ENCODE measurements at regions not wholly inside any gene's neighbourhood (a gene's known extent, or its start where the extent isn't known, plus 50 kb on each side); places are given as distances from the start of the nearest gene placed in this dataset.
"Not testable (repeated sequence)": the region's sequence is repeated elsewhere in the genome, so short reads cannot be mapped to it uniquely, and the experiment has no call there.

DNA sequence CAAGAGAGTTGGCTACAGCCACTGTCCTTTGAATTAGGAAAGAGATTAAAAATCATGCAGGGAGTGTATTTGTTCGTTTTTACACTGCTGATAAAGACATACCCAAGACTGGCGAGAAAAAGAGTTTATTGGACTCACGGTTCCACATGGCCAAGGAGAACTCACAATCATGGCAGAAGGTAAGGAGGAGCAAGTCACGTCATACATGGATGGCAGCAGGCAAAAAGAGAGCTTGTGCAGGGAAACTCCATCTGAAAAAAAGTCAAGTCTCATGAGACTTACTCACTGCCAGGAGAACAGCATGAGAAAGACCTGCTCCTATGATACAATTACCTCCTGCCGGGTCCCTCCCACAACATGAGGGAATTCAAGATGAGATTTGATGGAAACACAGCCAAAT, 1595.2 kb downstream of the KCNT2 start:
- DNase-seq, result no peak

DNA sequence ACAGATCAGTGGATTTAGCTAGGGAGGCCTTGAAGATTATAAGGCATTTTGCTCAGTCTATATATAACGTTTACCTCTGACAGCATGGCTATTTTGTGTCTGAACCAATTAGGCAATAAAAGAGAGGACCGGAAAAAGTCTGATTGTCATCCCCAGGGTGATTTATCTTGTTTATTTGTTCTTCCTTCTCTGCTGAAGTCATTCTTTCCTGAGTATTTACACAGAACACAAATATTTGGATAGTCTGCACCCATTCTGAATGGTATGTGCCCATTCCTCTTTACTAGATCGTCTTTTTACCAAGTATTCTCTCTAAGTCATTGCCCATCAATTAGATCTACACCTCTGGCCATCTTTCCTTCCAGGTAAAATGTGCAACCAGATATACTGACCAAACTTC, 1602.9 kb downstream of the KCNT2 start:
- no peak for DNase-seq

DNA sequence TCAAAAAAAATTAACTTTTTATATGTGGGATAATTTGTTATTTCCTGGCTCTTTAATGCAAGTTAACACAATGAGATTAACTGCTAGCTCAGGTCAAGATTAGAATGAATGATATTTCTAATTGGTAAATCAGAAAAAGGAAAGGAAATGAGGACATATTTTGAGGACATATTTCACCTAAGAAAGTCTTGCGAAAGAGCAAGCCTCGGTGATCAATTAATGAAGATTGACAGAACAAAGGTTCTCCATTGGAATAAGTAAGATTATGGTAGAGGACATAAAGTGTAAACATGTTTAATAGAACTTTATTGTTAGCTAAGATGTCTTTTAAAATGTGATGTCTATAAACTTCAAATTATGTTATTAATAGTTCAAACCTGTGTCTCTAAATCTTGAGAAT, 1617.8 kb downstream of the KCNT2 start:
- no peak for DNase-seq

DNA sequence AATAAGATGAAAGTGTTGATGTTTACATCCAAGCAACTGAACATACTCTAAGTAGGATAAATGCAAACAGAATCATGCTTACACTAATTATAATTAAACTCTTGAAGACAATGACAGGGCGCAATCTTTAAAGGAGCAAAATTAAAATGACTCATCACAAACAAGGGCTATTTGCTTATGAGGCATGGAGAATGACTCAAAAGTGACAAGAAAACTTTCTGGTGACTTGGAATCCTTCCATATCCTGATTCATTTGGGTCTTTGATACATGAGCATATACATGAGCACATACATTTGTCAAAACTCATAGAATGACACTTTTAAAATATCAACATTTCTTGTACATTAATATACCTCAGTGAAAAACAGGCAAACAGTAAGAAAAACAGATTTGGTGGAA, 1632.3 kb downstream of the KCNT2 start:
- no peak for DNase-seq

DNA sequence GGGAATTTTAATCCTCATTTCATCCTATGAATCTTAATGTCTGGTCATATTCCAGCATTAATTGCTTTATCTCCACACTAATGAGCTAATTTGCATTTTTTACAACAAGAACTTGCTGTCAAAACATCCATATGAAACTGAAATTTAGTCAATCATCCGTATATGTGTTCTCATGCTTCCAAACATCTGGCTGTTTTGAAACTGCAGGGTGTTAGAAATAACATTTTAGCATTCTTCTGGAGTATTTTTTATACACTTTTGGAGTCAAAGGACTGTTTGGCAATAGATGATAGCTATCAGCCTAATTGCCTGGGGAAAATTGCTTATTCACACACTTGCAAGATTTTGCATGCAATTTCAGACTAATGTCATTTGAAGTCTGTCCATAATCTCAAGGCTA, 1639.3 kb downstream of the KCNT2 start:
- no peak for DNase-seq

DNA sequence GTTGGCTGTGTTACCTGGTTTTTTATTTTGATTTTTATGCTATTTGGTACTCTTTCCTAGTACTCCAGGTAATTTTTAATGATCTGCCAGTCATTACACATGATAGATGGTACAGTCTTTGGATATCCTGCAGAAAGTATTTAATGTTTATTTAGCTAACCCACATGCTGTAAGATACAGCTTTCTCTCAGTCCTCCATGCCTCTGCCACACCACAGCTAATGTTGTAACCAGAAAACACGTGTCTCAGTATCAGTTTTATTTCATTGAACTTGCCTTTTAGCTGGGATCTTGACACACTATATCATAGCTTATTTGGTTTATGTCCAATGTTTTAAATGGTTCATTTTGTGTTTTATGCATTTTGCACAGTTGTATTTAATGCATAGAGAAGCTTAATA, 1648.4 kb downstream of the KCNT2 start:
- no peak for DNase-seq

DNA sequence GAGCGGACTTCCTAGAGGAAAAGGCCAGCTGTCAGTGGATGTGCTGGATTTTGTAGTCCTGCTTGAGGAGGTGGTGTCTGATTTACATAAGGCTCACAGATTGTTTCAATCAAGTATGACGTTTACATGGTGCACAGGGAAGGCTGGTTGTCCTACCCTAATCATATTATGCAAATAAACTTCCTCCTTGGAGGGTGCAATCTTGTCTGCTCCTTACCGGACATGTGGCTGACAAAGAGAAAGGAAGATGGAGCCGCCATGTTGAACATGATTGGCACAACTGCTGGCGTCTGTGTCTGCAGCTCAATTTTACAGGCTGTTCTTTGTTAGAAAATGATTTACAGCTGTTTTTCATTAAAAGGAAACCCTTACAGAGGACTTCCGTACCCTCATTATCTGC, 1656.1 kb downstream of the KCNT2 start:
- no peak for DNase-seq

DNA sequence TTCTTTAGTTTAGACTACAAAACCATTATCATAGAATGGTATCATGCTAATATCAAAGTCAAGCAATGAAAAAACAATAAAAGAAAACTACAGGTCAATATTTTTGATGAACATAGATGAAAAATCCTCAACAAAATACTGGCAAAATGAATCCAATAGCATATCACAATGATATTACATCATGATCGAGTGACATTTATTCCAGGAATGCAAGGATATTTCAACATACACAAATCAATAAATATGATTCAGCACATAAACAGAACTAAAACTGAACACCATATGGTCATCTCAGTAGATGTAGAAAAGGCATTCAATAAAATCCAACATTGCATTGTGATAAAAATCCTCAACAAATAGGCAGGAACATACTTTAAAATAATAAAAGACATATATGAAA, 1657.7 kb downstream of the KCNT2 start:
- DNase-seq, result no peak

DNA sequence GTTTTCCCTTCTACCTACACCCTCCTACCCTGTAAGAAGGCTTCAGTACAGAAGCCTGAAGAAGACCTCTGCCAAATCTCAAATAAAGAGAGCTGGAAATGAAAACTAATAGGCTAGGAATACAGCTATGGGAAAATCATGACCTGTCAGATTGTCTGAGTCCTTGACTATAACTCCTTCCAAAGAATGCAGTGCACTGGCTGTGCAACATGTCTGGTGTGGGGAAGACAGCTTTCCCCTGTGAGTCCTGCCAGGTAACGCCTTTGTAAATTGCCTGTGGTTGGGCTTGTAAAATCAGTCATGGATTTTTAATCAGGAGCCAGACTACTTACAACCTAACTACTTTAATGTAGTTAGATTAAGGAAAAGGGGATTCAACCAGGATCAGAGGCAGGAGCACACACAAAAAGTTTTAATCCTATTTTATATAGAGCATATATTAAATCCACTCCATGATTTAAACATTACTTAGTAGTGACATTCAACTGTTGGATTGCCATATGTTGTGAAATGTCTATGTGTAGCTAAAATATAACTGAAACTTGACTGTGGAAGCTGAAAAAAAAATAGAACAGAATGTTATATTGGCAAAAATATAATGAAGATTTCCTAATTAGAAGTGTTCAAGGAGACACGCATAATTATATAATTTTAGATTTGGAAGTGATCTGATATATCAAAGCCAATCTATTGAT, 1667.8 kb downstream of the KCNT2 start:
- no peak for DNase-seq

DNA sequence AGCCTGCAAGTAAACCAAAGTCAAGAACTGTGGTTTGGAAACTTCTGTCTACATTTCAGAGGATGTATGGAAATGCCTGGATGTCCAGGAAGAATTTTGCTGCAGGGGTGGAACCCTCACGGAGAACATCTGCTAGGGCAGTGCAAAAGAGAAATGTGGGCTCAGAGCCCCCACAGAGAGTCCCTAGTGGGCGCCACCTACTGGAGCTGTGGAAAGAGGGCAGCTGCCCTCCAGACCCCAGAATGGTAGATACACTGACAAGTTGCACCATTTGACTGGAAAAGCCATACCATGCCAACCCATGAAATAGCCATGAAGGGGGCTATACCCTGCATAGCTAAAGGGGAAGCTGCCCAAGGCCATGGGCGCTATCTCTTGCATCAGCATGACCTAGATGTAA, 1672.4 kb downstream of the KCNT2 start:
- no peak for DNase-seq

DNA sequence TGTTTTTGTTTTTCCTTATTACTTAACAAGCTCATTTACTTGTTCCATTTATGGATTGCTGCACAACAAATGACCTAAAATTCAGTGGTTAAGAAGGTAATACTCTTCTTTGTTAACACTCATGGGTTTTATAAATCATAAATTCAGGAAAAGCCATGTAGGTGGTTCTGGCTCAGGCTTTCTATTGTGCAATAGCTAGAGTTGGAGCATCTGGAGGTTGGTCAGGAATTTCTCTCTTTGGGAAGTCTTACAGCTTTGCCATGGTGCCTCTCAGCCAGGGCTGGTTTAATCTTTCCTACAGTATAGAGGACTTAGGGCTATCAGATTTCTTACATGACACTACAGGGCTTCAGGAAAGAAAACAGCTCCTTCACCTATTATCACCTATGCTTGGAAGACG, 1677.1 kb downstream of the KCNT2 start:
- no peak for DNase-seq

DNA sequence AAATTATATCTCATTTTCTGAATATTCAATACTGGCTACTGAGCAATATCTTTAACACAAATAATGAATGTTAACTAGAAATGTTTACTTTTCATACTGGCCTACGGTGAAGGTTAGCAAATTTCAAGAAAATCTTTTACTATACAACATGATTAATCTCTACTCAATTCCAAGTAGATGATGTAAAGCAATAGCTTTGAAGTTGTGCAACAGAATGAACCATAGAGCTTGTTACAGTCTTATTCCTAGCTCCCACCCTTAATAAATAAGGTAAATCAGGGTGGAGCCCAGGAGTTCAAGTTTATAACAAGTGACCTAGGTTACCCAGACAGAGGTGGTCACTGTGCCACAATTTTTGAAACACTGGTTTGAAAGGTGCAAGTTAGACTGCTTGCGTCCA, 1678.1 kb downstream of the KCNT2 start:
- no peak for DNase-seq

DNA sequence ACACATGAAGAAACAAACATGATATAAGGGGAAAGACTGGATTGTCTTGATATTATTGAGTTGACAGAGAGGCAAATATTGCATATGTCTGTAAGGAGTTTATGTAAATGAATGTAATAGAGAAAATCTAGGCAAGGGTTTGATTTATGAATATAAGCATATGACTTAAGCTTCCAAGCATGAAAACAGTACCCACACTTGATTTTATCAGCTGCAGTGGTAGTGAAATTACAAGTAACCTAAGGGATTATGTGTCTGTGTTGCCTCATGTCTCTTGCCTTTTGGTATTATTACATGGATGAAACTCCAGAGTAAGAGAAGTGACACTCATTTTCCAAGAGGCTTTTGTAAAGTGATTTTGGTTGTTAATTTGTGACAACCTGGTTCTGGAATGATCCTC, 1678.9 kb downstream of the KCNT2 start:
- no peak for DNase-seq

DNA sequence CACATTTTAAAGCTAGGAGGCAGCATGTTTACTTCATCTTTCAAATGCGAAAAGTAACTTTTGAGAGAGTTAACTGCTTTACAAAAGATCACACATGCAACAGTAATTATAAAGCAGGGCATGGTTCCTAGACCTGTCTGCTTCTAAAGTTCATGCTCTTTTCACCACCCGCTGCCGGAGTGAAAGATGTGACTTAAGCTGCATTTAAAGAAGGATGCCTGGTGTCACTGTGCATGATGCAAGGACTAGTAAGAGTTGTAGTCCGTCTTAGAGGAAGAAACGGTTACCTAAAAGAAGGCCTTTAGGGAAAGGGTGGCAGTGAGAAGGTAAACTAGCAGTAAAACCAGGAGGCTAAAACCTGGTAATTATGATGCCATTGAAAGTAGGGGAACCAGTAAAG, 1689.1 kb downstream of the KCNT2 start:
- DNase-seq, result no peak

DNA sequence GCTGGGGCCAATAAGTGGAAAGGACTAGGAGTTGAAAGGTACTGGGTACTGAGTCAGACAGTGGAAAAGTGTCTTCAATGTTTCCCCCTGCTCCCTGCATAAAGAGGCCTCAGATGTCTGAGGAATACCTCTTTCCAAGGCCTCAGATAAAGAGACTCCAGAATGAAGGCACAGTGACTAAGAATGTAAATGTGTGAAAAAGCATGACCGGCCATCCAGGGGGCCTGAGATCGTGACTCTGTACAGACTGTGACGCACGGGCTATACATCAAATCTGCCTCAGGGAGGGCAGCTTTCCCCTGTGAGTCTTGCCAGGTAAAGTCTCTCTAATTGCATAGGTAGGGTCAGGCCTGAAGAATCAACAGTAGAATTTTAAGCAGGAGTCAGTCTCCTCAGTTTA, 1690.5 kb downstream of the KCNT2 start:
- no peak for DNase-seq

DNA sequence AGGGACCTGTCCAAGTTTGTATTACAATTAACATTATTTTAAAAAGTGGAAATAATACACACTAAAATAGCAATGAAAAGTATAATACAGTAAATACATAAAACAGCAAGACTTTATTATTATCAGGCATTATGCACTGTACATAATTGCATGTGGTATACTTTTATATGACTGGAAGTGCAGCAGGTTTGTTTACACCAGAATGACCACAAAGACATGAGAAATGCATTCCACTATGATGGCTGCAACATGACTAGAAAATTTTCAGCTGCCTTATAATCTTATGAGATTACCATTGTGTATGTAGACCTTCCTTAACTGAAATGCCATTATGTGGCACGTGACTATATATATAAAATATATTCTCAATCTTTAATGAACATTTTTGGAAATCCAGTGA, 1699.6 kb downstream of the KCNT2 start:
- DNase-seq, result no peak

DNA sequence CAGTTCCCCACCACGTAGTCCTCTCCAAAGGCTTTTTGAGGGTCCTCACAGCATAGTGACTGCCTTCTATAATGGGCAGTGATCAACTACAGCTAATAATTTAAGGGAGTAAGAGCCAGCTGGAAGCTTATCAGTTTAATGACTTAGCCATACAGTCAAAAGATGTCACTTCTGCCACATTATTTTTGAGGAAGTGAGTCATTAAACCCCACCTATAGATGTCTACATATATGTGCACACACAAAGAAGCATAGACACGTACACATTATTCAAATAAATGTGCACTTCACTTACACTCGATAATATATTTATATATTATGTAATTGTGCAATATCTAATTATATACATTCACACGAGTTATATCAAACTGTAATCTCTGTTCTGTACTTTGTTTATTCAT, 1704.7 kb downstream of the KCNT2 start:
- no peak for DNase-seq

DNA sequence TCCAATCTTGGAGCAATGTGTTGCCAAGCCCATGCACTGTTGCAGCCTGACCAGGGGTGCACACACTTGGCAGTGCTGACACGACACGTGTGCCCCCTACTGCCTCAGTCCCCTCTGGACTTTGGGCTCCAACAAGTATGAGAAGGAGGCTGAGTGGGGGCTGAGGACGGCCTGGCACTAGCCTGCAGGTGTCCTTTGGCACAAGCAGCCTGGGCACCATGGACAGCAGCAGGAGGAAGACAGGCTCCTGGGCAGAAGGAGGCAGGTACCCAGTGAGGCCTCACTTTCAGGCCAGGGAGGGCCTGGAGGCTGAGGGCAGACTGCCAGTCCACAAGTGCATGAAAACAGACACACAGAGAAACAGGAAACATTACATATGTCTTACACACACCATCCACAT, 1702.9 kb upstream of the B3GALT2 start:
- DNase-seq, result no peak

DNA sequence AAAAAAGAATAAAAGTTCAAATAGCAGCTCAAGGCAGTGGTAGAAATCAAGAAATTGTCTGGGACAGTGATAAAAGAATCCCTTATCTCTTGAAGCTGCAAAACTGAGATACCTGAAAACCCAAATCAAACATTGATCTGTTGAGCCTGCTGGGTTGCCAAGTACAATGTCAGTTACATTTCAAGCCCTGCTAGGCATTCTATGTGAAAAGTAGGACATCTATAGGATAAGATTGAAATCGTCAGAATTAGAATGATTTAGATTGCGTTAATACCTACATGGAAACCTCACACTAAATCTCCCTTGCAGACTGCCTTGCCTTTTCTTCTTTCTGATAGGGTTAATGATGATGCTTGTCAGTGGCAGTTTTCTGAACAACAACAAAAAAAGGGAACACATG, 1684.4 kb upstream of the B3GALT2 start:
- DNase-seq, result no peak

DNA sequence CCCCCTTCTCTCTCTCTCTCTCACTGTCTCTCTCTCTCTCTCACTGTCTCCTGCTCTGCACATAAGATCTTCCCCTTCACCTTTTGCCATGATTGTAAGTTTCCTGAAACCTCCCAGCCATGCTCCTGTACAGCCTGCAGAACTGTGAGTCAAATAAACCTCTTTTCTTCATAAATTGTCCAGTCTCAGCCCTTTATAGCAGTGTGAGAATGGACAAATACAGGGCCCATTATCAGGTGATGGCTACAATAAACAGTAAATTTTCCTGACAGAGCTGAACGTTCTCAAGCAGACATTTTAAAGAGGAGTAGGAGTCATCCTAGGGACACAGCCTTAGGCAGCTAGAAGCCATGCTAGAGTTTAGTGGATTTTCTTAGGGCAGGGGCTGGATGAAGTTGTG, 1679.7 kb upstream of the B3GALT2 start:
- DNase-seq, result no peak

DNA sequence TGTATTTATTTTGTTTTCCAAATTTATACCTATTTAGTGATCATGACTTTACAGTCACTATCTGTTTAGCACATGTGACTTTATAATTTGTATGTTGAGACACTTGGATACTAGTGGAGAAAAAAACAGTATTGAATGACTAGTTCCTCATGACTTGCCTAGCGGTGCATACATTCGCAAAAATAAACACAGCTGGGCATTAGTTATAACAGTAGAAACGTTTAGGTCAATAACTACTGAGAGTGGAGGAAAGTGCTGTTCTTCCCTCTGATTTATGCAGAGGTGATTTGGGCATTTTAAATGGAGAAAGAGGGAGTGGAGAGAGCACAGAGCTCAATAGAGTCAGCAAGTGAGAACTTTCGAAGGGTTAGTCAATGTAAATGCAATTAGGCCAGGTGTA, 1679.0 kb upstream of the B3GALT2 start:
- DNase-seq, result no peak

DNA sequence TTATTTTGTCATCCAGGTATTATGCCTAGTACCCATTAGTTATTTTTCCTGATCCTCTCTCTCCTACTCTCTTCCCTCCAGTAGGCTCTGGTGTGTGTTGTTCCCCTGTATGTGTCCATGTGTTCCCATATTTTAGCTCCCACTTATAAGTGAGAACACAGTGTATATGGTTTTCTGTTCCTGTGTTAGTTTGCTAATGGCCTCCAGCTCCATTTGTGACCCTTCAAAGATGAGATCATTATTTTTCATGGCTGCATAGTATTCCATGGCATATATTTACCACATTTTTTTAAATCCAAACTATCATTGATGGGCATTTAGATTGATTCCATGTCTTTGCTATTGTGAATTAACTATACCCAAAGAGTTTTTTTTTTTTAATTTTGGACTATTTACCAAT, 1675.7 kb upstream of the B3GALT2 start:
- no peak for DNase-seq

DNA sequence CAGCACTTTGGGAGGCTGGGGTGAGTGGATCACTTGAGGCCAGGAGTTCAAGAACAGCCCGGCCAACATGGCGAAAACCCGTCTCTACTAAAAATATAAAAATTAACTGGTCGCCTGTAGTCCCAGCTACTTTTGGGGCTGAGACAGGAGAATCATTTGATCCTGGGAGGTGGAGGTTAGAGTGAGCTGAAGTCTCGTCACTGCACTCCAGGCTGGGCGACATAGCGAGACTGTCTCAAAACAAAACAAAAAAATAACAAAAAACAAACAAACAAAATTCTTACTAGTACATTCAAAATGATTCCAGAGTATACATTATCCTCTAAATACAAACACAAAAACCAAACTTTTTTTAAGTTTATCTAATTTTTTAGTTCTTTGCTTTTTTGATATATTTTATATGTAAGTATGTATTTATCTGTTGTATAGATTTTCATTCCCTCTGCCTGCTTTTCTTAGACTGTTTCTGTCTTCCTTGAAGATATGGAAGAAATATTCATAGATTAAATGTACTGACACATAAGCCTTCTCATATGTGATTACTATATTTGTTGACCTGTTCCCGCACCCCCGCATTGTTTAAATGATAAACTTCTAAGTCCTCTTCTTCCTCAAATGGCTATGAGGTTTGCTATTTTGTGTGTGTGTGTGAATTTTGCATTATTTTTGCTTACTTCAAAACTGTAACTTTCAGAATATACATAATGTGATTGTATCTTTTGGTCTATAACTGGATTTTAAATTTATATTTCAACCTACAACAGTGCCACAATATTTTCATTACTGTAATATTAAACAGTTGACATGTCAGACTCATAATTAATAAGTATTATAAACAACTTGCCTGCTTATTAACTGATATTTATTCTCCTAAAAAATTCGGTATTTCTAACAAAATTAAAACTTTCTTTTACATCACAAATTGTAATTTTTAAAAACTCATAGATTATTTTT, 1674.1 kb upstream of the B3GALT2 start:
- no peak for DNase-seq

DNA sequence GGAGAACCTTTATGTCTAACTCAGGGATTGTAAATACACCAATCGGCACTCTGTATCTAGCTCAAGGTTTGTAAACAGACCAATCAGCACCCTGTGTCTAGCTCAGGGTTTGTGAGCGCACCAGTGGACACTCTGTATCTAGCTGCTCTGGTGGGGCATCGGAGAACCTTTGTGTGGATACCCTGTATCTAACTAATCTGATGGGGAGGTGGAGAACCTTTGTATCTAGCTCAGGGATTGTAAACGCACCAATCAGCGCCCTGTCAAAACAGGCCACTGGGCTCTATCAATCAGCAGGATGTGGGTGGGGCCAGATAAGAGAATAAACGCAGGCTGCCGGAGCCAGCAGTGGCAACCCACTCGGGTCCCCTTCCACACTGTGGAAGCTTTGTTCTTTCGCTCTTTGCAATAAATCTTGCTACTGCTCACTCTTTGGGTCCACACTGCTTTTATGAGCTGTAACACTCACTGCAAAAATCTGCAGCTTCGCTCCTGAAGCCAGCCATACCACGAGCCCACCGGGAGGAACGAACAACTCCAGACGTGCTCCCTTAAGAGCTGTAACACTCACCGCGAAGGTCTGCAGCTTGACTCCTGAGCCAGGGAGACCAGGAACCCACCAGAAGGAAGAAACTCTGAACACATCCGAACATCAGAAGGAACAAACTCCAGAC, 1673.2 kb upstream of the B3GALT2 start:
- not testable (repeated sequence) for DNase-seq
